NT2/D1 (cell line): ENCODE measurements at regions not wholly inside any gene's neighbourhood (a gene's known extent, or its start where the extent isn't known, plus 50 kb on each side); places are given as distances from the start of the nearest gene placed in this dataset.

Source experiments
- SUZ12 ChIP-seq: IDR thresholded peaks from 2 replicates; pipeline ENCODE4 v1.6.1; 2011; ENCODE audit not compliant: insufficient read length, insufficient read depth; ENCODE audit errors: extremely low read depth
- YY1 ChIP-seq: IDR thresholded peaks from 2 replicates; pipeline ENCODE4 v1.6.1; 2011; ENCODE audit not compliant: insufficient read length, insufficient read depth
- ZNF274 ChIP-seq: IDR thresholded peaks from 2 replicates; pipeline ENCODE4 v1.6.1; 2011; ENCODE audit warnings: mild to moderate bottlenecking, low read depth, low read length

DNA sequence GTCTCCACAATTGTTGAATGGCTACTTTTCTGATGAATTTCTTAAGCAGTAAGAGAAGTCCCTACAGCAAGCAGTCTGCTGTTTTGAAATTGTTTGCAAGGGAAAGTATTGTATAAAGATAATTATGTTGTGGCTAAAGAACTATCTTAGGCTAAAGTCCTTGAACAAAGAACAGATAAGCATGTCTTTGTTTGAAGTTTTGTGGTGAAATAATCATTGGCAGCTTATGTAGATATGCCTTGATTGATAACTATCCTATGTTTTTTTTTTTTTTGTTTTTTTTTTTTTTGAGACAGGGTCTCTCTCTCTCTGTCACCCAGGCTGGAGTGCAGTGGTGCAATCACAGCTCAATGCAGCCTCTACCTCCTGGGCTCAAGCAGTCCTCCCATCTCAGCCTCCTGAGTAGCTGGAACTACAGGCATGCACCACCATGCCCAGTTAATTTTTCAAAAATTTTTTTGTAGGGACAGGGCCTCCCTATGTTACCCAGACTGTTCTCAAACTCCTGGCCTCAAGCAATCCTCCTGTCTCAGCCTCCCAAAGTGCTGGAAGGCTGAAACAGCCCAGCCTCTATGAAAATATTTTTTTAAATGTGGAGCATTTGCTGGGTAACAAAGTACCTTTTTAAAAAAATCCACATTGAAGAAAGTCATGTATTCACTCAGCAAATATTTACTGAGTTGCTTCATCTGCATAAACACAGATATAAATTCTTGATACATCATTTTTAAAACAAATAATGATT, 80.8 kb downstream of the LLPH start:
- TF ChIP-seq ZNF274 (no peak), YY1 (no peak), SUZ12 (no peak)
